ENCODE measurements at regions not wholly inside any gene's neighbourhood (a gene's known extent, or its start where the extent isn't known, plus 50 kb on each side); places are given as distances from the start of the nearest gene placed in this dataset.

DNA sequence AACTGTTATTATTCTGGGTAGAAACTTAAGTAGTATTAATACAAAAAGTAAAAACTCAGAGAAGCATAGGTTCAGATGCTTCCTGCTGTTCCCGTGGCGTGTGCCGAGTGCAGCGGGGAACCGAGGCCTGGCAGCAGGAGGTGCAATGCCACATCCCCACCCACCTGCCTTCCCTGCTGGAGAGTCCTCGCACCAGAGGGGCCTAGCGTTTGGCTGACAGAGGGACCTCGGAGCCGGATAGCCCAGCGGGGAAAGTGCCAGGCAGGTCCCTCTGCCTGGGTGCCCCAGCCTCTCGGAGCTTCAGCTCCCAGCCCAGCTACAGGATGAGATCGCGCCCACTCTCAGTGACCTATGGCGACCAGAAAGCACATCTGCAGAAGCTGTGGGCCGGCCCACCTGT is 169.6 kb upstream of the GSE1 start:
- Histone ChIP-seq H3K4me1 (ENCODE audit: low read depth) (peaks cover 44% of the 10 kb centered on the region), H3K4me3 (no peak overlapping the region), H3K9me3 (ENCODE audit: low read depth) (no peaks in the 10 kb centered on the region), H3K27me3 (no peaks in the 10 kb centered on the region), H3K36me3 (no peaks in the 10 kb centered on the region), H3K27ac (no peak overlapping the region)
- DNase-seq (ENCODE audit: low read depth in 1 of 2, low spot score in 1 of 2) = no peak
- TF ChIP-seq, protein P1, sequence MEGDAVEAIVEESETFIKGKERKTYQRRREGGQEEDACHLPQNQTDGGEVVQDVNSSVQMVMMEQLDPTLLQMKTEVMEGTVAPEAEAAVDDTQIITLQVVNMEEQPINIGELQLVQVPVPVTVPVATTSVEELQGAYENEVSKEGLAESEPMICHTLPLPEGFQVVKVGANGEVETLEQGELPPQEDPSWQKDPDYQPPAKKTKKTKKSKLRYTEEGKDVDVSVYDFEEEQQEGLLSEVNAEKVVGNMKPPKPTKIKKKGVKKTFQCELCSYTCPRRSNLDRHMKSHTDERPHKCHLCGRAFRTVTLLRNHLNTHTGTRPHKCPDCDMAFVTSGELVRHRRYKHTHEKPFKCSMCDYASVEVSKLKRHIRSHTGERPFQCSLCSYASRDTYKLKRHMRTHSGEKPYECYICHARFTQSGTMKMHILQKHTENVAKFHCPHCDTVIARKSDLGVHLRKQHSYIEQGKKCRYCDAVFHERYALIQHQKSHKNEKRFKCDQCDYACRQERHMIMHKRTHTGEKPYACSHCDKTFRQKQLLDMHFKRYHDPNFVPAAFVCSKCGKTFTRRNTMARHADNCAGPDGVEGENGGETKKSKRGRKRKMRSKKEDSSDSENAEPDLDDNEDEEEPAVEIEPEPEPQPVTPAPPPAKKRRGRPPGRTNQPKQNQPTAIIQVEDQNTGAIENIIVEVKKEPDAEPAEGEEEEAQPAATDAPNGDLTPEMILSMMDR (IDR thresholded peaks at IDR 0.05; ENCODE audit: low read depth, low read length) = no peak

DNA sequence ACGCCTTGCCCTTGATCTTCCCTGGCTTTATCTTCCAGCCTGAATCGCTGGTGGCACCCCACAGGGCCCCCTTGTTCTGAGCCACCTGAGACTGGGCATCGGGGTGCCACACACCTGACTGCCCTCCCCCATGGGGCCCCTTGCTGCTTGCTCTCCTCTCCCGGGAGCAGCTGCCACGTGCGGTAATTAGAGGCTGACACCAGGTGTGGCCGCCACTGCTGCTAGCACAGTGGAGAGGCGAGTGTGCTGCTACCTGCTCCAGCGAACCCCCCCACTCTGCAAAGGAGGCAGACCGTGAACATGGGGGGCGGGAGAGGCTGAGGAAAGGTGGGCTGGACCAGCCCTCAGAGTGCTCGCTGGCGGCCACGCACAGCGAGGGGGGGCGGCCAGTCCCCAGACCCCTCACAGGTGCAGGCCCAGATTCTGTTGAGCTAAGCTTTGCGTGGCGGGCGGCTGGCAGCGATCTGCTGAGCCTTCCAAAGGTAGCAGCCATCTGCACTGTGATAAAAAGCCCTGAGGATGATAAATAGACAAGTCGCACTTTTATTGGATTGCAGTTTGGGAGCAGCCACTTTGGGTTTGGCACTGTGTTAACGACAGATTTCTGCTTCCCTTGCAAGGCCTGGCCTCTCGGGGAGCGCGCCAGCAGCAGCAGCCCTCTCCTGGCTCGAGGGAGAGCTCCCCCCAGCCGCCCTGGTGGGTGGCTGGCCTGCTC is 167.9 kb upstream of the GSE1 start:
- no peak for DNase-seq (ENCODE audit: low read depth in 1 of 2, low spot score in 1 of 2)
- H3K9me3 ChIP-seq (ENCODE audit: low read depth) = no peaks in the 10 kb centered on the region
- H3K36me3 ChIP-seq = no peaks in the 10 kb centered on the region
- TF ChIP-seq, protein P1 (IDR thresholded peaks at IDR 0.05; ENCODE audit: low read depth, low read length) = no peak
- peaks cover 44% of the 10 kb centered on the region for H3K4me1 ChIP-seq (ENCODE audit: low read depth)
- H3K27ac ChIP-seq = peak overlapping the region; percentile 68
- H3K27me3 ChIP-seq = no peaks in the 10 kb centered on the region
- no peak overlapping the region for H3K4me3 ChIP-seq

DNA sequence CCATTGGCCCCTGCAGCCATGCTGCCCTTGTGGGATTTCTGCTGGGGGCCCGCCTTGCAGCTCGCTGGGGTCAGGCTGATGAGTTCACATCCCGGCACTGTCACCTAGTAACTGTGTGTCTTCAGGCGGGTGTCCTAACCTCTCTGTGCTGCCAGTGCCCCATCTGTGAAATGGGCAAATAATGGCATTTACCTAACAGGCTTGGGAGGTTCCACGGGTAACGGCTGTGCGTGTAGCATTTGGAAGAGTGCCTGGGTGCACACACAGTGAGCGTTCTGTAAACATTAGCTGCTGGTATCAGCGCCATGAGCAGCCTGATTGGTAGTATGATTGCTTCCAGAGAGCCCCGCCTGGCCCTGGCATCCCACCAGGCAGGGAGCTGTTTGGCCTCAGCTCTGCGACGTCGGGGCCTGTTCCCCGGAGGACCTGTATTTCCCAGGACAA is 167.3 kb upstream of the GSE1 start:
- Histone ChIP-seq H3K27ac (peak overlapping the region; percentile 68), H3K4me1 (ENCODE audit: low read depth) (peaks cover 44% of the 10 kb centered on the region), H3K9me3 (ENCODE audit: low read depth) (no peaks in the 10 kb centered on the region), H3K4me3 (no peak overlapping the region), H3K27me3 (no peaks in the 10 kb centered on the region), H3K36me3 (no peaks in the 10 kb centered on the region)
- DNase-seq (ENCODE audit: low read depth in 1 of 2, low spot score in 1 of 2) = no peak
- TF ChIP-seq, protein P1 (IDR thresholded peaks at IDR 0.05; ENCODE audit: low read depth, low read length) = no peak

DNA sequence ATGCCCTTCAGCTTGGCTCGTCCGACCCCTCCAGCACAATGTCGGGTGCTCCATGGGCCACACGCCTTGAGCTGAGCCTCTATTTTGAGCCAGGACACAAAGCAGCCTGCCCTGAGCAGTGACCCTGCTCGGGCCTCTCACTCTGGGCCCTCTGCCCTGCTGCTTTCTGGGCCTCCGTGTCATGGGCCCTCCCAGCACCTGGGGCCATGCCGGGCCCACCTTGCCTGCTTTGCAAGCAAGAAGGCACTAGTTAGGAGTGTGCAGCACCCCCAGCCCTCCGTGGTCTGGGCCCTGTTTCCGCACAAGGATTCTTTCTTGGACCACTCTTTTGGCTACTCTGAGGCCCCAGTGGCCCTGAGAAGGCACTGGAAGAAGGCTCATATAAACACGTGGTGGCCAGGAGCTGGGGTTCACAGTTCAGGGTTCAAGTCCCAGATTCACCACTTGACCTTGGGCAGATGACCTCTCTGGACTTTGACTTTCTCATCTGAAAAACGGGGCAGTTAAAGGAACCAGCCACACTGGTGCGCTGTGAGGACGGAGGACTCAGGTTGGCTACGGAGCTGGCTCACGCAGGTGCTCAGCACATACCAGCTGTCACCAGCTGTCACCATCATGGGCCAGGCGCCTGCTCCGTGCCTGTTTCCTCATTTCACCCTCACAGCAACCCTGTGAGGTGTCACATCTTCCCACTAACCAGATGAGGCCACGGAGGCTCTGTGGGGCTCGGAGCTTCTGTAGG is 166.0 kb upstream of the GSE1 start:
- H3K9me3 ChIP-seq (ENCODE audit: low read depth) = no peaks in the 10 kb centered on the region
- no peak overlapping the region for H3K4me3 ChIP-seq
- peaks cover 44% of the 10 kb centered on the region for H3K4me1 ChIP-seq (ENCODE audit: low read depth)
- H3K36me3 ChIP-seq = no peaks in the 10 kb centered on the region
- DNase-seq (ENCODE audit: low read depth in 1 of 2, low spot score in 1 of 2) = no peak
- no peaks in the 10 kb centered on the region for H3K27me3 ChIP-seq
- H3K27ac ChIP-seq = peak overlapping the region; percentile 4
- TF ChIP-seq, protein P1 (IDR thresholded peaks at IDR 0.05; ENCODE audit: low read depth, low read length) = no peak

DNA sequence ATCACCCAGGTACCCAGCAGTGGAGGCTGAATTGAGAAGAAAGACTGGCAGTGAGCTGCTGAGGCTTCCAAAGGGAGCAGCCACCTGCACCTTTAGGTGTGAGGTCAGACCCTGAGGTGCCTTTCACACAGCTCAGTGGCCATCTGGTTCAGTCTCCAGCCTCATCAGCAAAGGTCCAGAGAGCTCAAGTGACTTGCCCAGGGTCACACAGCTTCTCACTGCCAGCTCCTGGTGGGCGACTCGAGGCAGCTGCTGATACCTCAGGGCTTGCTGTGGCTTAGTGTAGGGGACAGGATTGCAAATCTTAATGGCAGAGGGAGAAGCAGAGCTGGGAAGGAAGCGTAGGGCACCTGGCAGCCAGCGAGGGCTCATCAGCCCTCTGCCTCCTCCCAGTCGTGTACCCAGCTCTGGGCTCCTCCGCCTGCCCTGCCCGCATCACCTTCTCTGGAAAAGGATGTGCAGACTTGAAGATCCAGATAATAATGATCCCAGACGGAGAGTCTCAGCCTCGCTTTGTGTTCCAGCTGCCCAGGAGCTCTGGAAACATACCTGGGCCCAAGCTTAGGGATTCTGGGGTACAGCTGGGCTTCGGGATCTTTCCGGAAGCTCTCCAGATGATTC is 165.3 kb upstream of the GSE1 start:
- H3K27ac ChIP-seq = no peak overlapping the region
- no peak overlapping the region for H3K4me3 ChIP-seq
- TF ChIP-seq, protein P1 (IDR thresholded peaks at IDR 0.05; ENCODE audit: low read depth, low read length) = no peak
- DNase-seq (ENCODE audit: low read depth in 1 of 2, low spot score in 1 of 2) = no peak
- H3K36me3 ChIP-seq = no peaks in the 10 kb centered on the region
- peaks cover 44% of the 10 kb centered on the region for H3K4me1 ChIP-seq (ENCODE audit: low read depth)
- H3K9me3 ChIP-seq (ENCODE audit: low read depth) = no peaks in the 10 kb centered on the region
- H3K27me3 ChIP-seq = no peaks in the 10 kb centered on the region
